Activated T-helper 1 cell treated with anti-CD3 and anti-CD28 coated beads, Interleukin-12 subunit alpha, Interleukin-12 subunit beta, Interleukin-2, Interleukin-4 antibody, amounts not matched to agents 30 ng/mL and 10 ng/mL and 1 ng/mL, durations not matched to agents 14 hours and 24 hours and 36 hours (primary cell): ENCODE measurements at regions not wholly inside any gene's neighbourhood (a gene's known extent, or its start where the extent isn't known, plus 50 kb on each side); places are given as distances from the start of the nearest gene placed in this dataset.
"Not testable (repeated sequence)": the region's sequence is repeated elsewhere in the genome, so short reads cannot be mapped to it uniquely, and the experiment has no call there.

Source experiments
- DNase-seq: peaks from one replicate; pipeline ENCODE4 v3.0.0; 2021; ENCODE audit warnings: low spot score
- H3K27ac Mint-ChIP-seq: one replicate; pipeline ENCODE4 v1.8.0; 2021; ENCODE audit warnings: mild to moderate bottlenecking, mixed read lengths
- H3K27me3 Mint-ChIP-seq: one replicate; pipeline ENCODE4 v1.8.0; 2022; ENCODE audit warnings: mild to moderate bottlenecking, moderate library complexity, mixed read lengths; ENCODE audit not compliant: insufficient read depth
- H3K36me3 Mint-ChIP-seq: one replicate; pipeline ENCODE4 v1.8.0; 2021; ENCODE audit warnings: low read depth, mixed read lengths
- H3K4me1 Mint-ChIP-seq: one replicate; pipeline ENCODE4 v1.8.0; 2021; ENCODE audit warnings: low read depth, mixed read lengths
- H3K4me3 Mint-ChIP-seq: one replicate; pipeline ENCODE4 v1.8.0; 2021; ENCODE audit warnings: mild to moderate bottlenecking, moderate library complexity, mixed read lengths
- H3K9me3 Mint-ChIP-seq: one replicate; pipeline ENCODE4 v1.8.0; 2021; ENCODE audit warnings: mixed read lengths
- intact Hi-C: fragments of 100-400 bp; cut with micrococcal nuclease; formaldehyde crosslinking; loops from one replicate; pipeline ENCODE4 v1.15.1; 2024

- Mint-ChIP-seq H3K36me3 (no peaks in the 10 kb centered on the region), H3K4me3 (no peak overlapping the region), H3K27me3 (no peaks in the 10 kb centered on the region), H3K4me1 (no peaks in the 10 kb centered on the region), H3K27ac (no peak overlapping the region), H3K9me3 (peaks cover 20% of the 10 kb centered on the region)
- intact Hi-C loops = no loop called here
- no peak for DNase-seq
These were observed 1136.7 kb upstream of the TMPRSS15 start for GRCh38 chr21:19540287-19540686.

- Mint-ChIP-seq H3K27ac (no peak overlapping the region), H3K4me1 (no peaks in the 10 kb centered on the region), H3K36me3 (no peaks in the 10 kb centered on the region), H3K27me3 (no peaks in the 10 kb centered on the region), H3K9me3 (peaks cover 19% of the 10 kb centered on the region), H3K4me3 (no peak overlapping the region)
- DNase-seq = no peak
- intact Hi-C loops = no loop called here
These were observed 1138.0 kb upstream of the TMPRSS15 start for GRCh38 chr21:19541602-19542001.

GRCh38 chr21:19544493-19544892 is 1140.9 kb upstream of the TMPRSS15 start:
- H3K4me1 Mint-ChIP-seq, intact Hi-C loops, H3K27ac Mint-ChIP-seq, H3K36me3 Mint-ChIP-seq, H3K27me3 Mint-ChIP-seq, H3K4me3 Mint-ChIP-seq, DNase-seq: not testable (repeated sequence)
- peaks cover 28% of the 10 kb centered on the region for H3K9me3 Mint-ChIP-seq

- intact Hi-C loops = no loop called here
- peaks cover 25% of the 10 kb centered on the region for H3K9me3 Mint-ChIP-seq
- H3K36me3 Mint-ChIP-seq = no peaks in the 10 kb centered on the region
- H3K4me1 Mint-ChIP-seq = no peaks in the 10 kb centered on the region
- no peaks in the 10 kb centered on the region for H3K27me3 Mint-ChIP-seq
- DNase-seq = no peak
- no peak overlapping the region for H3K27ac Mint-ChIP-seq
- no peak overlapping the region for H3K4me3 Mint-ChIP-seq
These were observed 1144.6 kb upstream of the TMPRSS15 start for GRCh38 chr21:19547951-19548840.

GRCh38 chr21:19553919-19554615 is 1150.5 kb upstream of the TMPRSS15 start:
- DNase-seq = no peak
- Mint-ChIP-seq H3K36me3 (no peaks in the 10 kb centered on the region), H3K9me3 (peaks cover 20% of the 10 kb centered on the region), H3K27ac (no peak overlapping the region), H3K4me3 (no peak overlapping the region), H3K27me3 (no peaks in the 10 kb centered on the region), H3K4me1 (no peaks in the 10 kb centered on the region)
- intact Hi-C loops = no loop called here

GRCh38 chr21:19557046-19557445 is 1153.5 kb upstream of the TMPRSS15 start:
- H3K27ac Mint-ChIP-seq = no peak overlapping the region
- no peaks in the 10 kb centered on the region for H3K36me3 Mint-ChIP-seq
- no peak overlapping the region for H3K4me3 Mint-ChIP-seq
- no peak for DNase-seq
- intact Hi-C loops = no loop called here
- H3K4me1 Mint-ChIP-seq = no peaks in the 10 kb centered on the region
- peaks cover 17% of the 10 kb centered on the region for H3K9me3 Mint-ChIP-seq
- no peaks in the 10 kb centered on the region for H3K27me3 Mint-ChIP-seq

GRCh38 chr21:19557488-19557887 is 1153.9 kb upstream of the TMPRSS15 start:
- H3K4me3 Mint-ChIP-seq = no peak overlapping the region
- H3K36me3 Mint-ChIP-seq = no peaks in the 10 kb centered on the region
- no peaks in the 10 kb centered on the region for H3K27me3 Mint-ChIP-seq
- H3K27ac Mint-ChIP-seq = no peak overlapping the region
- H3K4me1 Mint-ChIP-seq = no peaks in the 10 kb centered on the region
- intact Hi-C loops = no loop called here
- no peak for DNase-seq
- peaks cover 16% of the 10 kb centered on the region for H3K9me3 Mint-ChIP-seq

GRCh38 chr21:19565587-19565986 is 1162.0 kb upstream of the TMPRSS15 start:
- Mint-ChIP-seq H3K4me1 (no peaks in the 10 kb centered on the region), H3K27ac (no peak overlapping the region), H3K27me3 (no peaks in the 10 kb centered on the region), H3K9me3 (peaks cover 9% of the 10 kb centered on the region), H3K36me3 (no peaks in the 10 kb centered on the region), H3K4me3 (no peak overlapping the region)
- intact Hi-C loops = no loop called here
- DNase-seq = no peak

- intact Hi-C loops = no loop called here
- Mint-ChIP-seq H3K4me3 (no peak overlapping the region), H3K9me3 (peaks cover 13% of the 10 kb centered on the region), H3K27me3 (no peaks in the 10 kb centered on the region), H3K4me1 (no peaks in the 10 kb centered on the region), H3K27ac (no peak overlapping the region), H3K36me3 (no peaks in the 10 kb centered on the region)
- no peak for DNase-seq
These were observed 1163.4 kb upstream of the TMPRSS15 start for GRCh38 chr21:19566975-19567374.

GRCh38 chr21:19577381-19577780 is 1173.8 kb upstream of the TMPRSS15 start:
- no peaks in the 10 kb centered on the region for H3K4me1 Mint-ChIP-seq
- intact Hi-C loops = no loop called here
- peaks cover 10% of the 10 kb centered on the region for H3K9me3 Mint-ChIP-seq
- H3K27ac Mint-ChIP-seq = no peak overlapping the region
- H3K27me3 Mint-ChIP-seq = no peaks in the 10 kb centered on the region
- no peaks in the 10 kb centered on the region for H3K36me3 Mint-ChIP-seq
- no peak overlapping the region for H3K4me3 Mint-ChIP-seq
- no peak for DNase-seq

GRCh38 chr21:19590044-19590443 is 1186.5 kb upstream of the TMPRSS15 start:
- H3K4me1 Mint-ChIP-seq = no peaks in the 10 kb centered on the region

GRCh38 chr21:19603011-19603593 is 1199.5 kb upstream of the TMPRSS15 start:
- no peak for DNase-seq
- Mint-ChIP-seq H3K4me1 (no peaks in the 10 kb centered on the region), H3K4me3 (no peak overlapping the region), H3K27me3 (no peaks in the 10 kb centered on the region), H3K36me3 (no peaks in the 10 kb centered on the region), H3K9me3 (peaks cover 13% of the 10 kb centered on the region), H3K27ac (no peak overlapping the region)
- intact Hi-C loops = no loop called here

More at GRCh38 chr21:19590044-19590443, 1186.5 kb upstream of the TMPRSS15 start:
- no peak overlapping the region for H3K27ac Mint-ChIP-seq
- intact Hi-C loops = no loop called here
- H3K36me3 Mint-ChIP-seq = no peaks in the 10 kb centered on the region
- no peak for DNase-seq
- no peaks in the 10 kb centered on the region for H3K27me3 Mint-ChIP-seq
- H3K4me3 Mint-ChIP-seq = no peak overlapping the region
- H3K9me3 Mint-ChIP-seq = peaks cover 12% of the 10 kb centered on the region

- no peaks in the 10 kb centered on the region for H3K36me3 Mint-ChIP-seq
- H3K27me3 Mint-ChIP-seq = no peaks in the 10 kb centered on the region
- H3K4me1 Mint-ChIP-seq = no peaks in the 10 kb centered on the region
- H3K27ac Mint-ChIP-seq = no peak overlapping the region
- H3K4me3 Mint-ChIP-seq = no peak overlapping the region
- intact Hi-C loops = no loop called here
- H3K9me3 Mint-ChIP-seq = peaks cover 14% of the 10 kb centered on the region
- DNase-seq = no peak
These were observed 1204.6 kb upstream of the TMPRSS15 start for GRCh38 chr21:19608101-19608621.
